ENCODE measurements at regions not wholly inside any gene's neighbourhood (a gene's known extent, or its start where the extent isn't known, plus 50 kb on each side); places are given as distances from the start of the nearest gene placed in this dataset.
A peak's percentile ranks its signal among the peaks of the same experiment; 100 is the strongest.

- TF ChIP-seq CTCF (conservative IDR thresholded peaks at IDR 0.05; ENCODE audit: low read depth in 2 of 2) (no peak), CREB1 (CRISPR knock-in tag; IDR thresholded peaks at IDR 0.05; ENCODE audit: low read depth) (no peak), NANOG (IDR thresholded peaks at IDR 0.05; ENCODE audit: borderline replicate concordance) (no peak), EZH2 (IDR thresholded peaks at IDR 0.05; ENCODE audit: low read depth, unreplicated experiment) (no peak), JUNB (IDR thresholded peaks at IDR 0.05; ENCODE audit: unreplicated experiment) (no peak), STAT1 (IDR thresholded peaks at IDR 0.05; ENCODE audit: unreplicated experiment) (no peak), REST (IDR thresholded peaks at IDR 0.05; ENCODE audit: unreplicated experiment) (no peak)
These were observed 282.4 kb upstream of the EEF2KMT start (continued) for GRCh38 chr16:5379954-5380353.

GRCh38 chr16:5378531-5378930 lies 280.9 kb upstream of the EEF2KMT start:
- H3K4me3 ChIP-seq: no peak overlapping the region
- no peaks in the 10 kb centered on the region for H3K36me3 Mint-ChIP-seq (ENCODE audit: low read depth)
- peaks cover 10% of the 10 kb centered on the region for H3K4me1 Mint-ChIP-seq

More at GRCh38 chr16:5378531-5378930, 280.9 kb upstream of the EEF2KMT start:
- Histone ChIP-seq H3F3A (replicated peaks; ENCODE audit: low read depth) (no peaks in the 10 kb centered on the region), H4K20me1 (replicated peaks; ENCODE audit: insufficient read depth) (no peaks in the 10 kb centered on the region), H3K9me2 (ENCODE audit: insufficient read depth) (no peaks in the 10 kb centered on the region), H3K36me3 (ENCODE audit: insufficient read depth) (no peaks in the 10 kb centered on the region), H3K27ac (ENCODE audit: low read depth) (no peak overlapping the region), H2AFZ (no peak overlapping the region), H3K4me2 (no peak overlapping the region), H3K4me1 (ENCODE audit: insufficient read depth) (no peaks in the 10 kb centered on the region), H3K79me2 (replicated peaks; ENCODE audit: insufficient read depth) (no peaks in the 10 kb centered on the region), H3K27me3 (ENCODE audit: insufficient read depth) (no peaks in the 10 kb centered on the region)
- ATAC-seq (no peak), DNase-seq (ENCODE audit: low spot score) (peak; percentile 19)
- Mint-ChIP-seq H3K27me3 (ENCODE audit: insufficient read depth, low read depth, poor library complexity) (peaks cover 4% of the 10 kb centered on the region), H3K4me3 (no peak overlapping the region), H3K27ac (no peak overlapping the region), H3K9me3 (no peaks in the 10 kb centered on the region)
- TF ChIP-seq ZNF114 (CRISPR knock-in tag; IDR thresholded peaks at IDR 0.05) (no peak), JUNB (IDR thresholded peaks at IDR 0.05; ENCODE audit: unreplicated experiment) (no peak), EZH2phosphoT487 (IDR thresholded peaks at IDR 0.05; ENCODE audit: unreplicated experiment) (no peak), CREB1 (CRISPR knock-in tag; IDR thresholded peaks at IDR 0.05; ENCODE audit: low read depth) (no peak), POLR2AphosphoS5 (IDR thresholded peaks at IDR 0.05; ENCODE audit: low read depth) (no peak), EZH2 (IDR thresholded peaks at IDR 0.05; ENCODE audit: low read depth, unreplicated experiment) (no peak), ZNF462 (CRISPR knock-in tag; IDR thresholded peaks at IDR 0.05) (no peak), ZNF331 (CRISPR knock-in tag; IDR thresholded peaks at IDR 0.05; ENCODE audit: low read depth) (no peak), STAT1 (IDR thresholded peaks at IDR 0.05; ENCODE audit: unreplicated experiment) (no peak)
